ENCODE measurements at regions not wholly inside any gene's neighbourhood (a gene's known extent, or its start where the extent isn't known, plus 50 kb on each side); places are given as distances from the start of the nearest gene placed in this dataset.
"Not testable (repeated sequence)": the region's sequence is repeated elsewhere in the genome, so short reads cannot be mapped to it uniquely, and the experiment has no call there.

- DNase-seq (ENCODE audit: low read depth in 2 of 2): no peak
Observed at GRCh38 chr13:111411919-111412650, 91.6 kb downstream of the TEX29 start.

- DNase-seq (ENCODE audit: low read depth in 2 of 2): no peak
Observed at GRCh38 chr13:111413407-111414187, 93.2 kb downstream of the TEX29 start.

DNA sequence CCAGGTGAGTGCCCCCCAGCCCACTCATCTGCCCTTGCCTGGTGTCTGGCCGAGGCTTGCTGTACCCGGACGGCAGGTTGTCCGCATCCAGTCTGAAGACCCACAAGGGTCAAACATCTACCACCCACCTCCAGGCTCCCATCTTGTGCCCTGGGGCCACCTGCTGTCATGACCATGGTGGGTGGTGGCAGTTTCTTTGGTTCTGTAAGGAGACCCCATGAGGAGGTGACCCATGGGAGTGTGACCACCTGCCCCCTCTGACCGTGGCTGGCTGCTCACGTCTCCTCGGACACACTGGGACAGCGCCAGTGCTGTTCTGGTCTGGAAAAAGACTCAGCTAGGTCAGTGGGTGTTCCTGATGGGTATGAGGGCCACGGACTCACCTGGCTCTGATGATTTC, 93.9 kb downstream of the TEX29 start:
- no peak for DNase-seq (ENCODE audit: low read depth in 2 of 2)

DNA sequence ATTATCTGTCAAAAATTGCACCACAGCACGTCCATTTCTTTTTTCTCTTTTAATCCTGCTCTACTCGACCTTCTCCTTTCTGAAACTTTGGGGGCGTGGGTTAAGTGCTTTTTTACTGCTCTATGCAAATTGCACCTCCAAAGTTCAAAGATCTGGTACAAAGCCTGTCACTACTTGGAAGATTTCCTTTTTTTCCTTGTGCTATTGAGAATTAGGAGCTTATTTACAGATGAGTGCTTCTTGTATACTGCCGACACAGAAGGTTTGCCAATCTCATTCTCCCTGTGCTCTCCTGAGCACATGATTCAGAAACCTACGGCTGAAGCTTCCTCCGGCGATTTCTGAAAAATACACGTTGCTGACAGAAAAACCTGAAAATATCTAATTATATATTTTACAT, 94.8 kb downstream of the TEX29 start:
- no peak for DNase-seq (ENCODE audit: low read depth in 2 of 2)

DNA sequence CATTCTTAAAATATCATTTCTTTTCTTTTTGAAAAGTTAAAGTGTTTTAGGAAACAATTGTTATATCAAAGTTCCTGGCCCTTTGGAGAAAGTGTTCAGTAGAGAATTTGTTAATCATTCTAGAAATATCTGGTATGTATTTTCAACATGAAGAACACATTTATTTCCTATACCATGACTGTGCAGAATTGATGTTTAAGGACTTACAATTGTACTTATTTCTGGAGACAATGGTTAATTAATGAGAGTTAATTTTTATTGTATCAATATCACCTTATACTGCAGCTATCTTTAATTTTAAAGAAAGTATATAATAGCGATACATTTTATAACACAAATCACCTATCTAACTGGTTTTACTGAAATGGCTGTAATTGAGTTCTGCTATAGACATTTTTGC, 95.3 kb downstream of the TEX29 start:
- no peak for DNase-seq (ENCODE audit: low read depth in 2 of 2)

DNA sequence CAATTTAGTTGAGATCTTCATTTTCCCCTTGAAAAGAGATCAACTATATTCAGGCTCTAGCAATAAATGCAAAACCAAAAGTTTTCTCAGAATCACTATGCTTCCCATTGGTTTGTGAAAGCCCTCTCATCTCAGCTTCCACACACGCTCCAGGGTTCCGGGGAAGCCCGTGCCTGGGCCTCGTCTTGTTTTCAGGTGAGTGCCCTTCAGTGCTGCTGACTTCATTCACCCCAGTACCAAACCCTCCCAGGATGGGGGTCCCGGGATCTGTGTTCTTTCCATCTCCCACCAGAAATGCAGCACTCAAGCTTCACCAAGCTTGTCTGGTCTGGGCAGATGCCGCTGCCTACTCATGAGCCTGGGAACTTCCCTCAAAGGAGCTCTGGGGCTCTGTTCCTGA, 97.7 kb downstream of the TEX29 start:
- no peak for DNase-seq (ENCODE audit: low read depth in 2 of 2)

DNA sequence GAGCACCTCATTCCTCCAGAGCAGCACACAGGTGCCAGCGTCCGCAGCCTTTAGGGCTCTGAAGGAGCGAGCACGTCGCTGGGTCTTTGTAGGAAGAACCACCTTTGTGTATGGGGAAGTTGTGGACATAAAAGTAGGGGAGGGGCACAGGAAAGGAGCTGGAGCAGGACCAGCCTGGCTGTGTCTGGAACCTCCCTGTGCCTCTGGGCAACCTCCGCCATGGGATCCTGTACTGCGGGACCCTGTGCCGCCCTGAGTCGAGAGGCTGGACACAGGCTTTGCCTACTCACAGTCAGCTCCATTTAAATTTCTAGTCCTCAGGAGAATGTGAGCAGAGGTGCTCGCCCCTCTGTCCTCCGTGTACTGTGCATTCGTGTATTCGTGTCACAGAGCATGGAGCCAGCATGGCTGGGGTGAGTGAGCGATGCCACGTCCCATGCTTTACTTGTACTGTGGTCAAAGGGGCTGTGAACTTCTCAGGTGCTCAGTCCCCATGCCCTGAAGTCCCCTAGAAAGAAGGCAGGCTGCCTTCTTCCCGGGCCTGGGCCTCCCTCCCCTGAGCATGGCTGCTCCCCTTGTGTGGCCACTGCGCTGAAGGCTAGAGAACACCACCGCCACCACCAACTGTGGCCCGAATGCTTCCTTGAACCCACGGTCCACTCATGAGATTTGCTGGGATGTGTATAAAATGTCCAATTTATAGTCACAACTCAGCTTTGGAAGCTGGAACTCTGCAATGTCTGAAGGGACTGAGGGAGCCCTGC, 99.9 kb downstream of the TEX29 start:
- no peak for DNase-seq (ENCODE audit: low read depth in 2 of 2)

DNA sequence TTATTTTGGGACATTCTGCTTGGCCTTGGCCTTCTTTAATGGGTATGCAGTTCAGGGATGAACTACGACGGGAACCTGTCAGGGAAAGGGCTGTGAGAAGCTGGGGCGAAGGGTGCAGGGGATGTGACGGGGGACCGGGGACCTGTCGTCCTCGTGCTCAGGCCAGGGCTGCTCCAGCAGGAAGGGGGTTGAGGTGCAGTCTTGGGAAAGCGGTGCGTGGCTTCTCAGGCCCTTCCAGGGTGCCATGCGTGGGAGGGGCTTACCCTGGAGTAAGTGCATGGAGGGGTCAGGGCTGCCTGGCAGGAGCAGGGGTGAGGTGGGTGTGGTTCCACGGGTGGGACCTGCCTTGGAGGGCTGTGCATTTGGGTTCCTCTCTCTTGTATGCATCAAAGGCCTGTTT, 100.8 kb downstream of the TEX29 start:
- DNase-seq (ENCODE audit: low read depth in 2 of 2): no peak

- DNase-seq (ENCODE audit: low read depth in 2 of 2): no peak
Observed at GRCh38 chr13:111422348-111422747, 101.9 kb downstream of the TEX29 start.

DNA sequence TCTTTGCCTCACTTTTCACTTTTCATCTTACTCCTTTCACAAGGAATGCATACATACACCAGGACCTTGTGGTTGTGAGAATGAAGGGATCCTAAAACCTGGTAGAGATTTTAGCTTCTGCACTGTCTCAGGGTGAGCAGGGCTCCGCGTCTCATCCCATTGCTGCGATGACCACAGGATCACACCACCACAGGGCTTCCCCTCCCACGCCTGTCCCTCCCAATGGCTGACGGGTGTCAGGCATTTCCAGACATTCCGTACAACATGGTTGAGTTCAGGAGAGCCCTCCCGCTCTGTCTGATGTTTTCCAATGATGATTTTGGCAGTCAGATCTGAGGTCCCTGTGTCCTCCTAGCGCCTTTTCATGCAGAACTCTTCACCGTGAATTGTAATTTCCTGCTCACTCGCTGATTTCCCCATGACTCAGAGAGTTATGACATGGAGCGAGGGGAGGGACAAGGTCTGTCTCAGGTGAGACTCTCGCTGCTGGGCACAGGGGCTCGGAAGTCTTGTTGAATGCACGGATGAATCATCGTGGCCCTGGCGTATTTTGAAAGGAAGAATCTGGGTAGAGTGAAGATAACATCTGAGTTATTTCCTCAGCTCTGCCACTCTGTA, 102.8 kb downstream of the TEX29 start:
- DNase-seq (ENCODE audit: low read depth in 2 of 2): no peak

- DNase-seq (ENCODE audit: low read depth in 2 of 2): no peak
Observed at GRCh38 chr13:111424134-111424533, 103.7 kb downstream of the TEX29 start.

DNA sequence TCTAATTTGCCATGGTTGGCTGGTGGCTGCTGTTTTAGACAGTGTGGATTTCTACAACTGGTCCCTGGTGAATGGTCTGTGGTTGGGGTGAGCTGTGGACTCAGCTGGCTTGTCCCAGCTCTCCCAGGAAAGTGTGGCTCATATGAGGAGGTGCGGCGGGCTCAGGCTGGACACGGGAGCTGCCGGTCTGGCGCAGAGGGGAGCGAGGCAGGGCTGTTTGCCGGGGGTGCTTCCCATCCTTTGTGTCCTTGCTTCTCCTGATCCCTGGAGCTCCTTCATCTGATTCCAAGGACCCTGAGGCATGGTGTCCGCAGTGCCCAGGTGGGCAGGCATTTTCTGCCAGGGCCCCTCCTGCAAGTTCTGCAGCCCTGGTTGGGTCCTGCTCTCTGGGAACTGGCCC, 104.9 kb downstream of the TEX29 start:
- DNase-seq (ENCODE audit: low read depth in 2 of 2): no peak

DNA sequence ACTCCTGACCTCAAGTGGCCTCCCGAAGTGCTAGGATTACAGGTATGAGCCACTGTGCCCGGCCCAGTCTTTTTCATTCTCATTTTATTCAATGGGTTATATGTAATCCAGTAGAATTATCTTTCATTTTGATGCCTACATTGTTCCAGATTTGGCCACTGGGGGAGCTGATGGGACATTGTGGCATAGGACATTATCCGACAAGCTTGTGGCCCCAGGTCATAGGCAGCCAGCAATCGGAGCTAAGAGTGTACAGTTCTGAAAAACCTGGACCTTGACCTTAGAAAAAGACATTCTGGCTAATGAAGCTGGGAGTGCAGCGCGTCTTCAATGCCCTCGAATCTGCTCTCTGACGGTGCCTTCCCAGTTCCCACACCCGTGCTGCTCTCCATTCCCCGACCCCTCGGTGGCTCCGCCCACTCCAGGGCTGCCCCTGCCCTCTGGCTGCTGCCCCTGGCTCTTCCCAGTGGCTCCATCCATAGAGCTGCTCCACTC, 108.7 kb downstream of the TEX29 start:
- peak in 1 of 2 donors; percentile 45 for DNase-seq (ENCODE audit: low read depth in 2 of 2)

DNA sequence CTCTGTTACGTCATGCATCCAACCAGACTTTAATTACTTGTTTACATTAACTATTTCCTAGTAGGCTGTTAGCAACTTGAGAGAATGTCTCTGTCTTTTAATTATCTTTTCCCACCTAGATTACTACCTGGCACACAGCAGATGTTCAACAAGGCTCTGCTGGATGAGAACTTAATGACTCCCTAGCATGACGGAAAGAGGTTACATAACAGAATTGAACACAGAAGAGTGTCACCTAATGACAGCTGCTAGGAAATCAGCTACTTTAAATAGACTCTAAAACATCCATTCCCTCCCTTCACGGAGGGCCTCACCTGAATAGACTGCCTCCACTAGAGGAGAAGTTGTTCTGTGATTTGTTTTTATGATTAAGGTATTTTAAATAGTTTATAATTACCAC, 110.8 kb downstream of the TEX29 start:
- no peak for DNase-seq (ENCODE audit: low read depth in 2 of 2)

GRCh38 chr13:111434578-111435159, 114.2 kb downstream of the TEX29 start:
- no peak for DNase-seq (ENCODE audit: low read depth in 2 of 2)

DNA sequence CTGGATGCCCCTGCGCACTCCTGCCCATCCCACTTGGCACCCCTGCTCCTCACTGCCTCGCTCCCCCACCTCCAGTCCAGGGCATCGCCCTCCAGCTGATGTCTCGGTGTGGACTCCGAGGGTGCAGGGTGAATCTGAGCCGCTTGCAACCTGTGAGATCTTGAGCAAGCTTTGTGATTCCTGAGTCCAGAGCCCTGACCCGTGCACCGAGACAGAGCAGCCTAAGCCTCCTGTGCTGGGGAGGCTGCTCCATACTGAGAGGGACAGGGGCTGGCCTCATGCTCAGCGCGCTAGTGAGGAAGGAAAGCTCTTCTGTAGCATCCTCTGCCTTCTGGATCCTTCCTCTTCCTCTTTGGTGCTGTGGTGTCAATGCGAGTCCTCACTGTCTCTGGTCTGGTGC, 116.0 kb downstream of the TEX29 start:
- no peak for DNase-seq (ENCODE audit: low read depth in 2 of 2)

DNA sequence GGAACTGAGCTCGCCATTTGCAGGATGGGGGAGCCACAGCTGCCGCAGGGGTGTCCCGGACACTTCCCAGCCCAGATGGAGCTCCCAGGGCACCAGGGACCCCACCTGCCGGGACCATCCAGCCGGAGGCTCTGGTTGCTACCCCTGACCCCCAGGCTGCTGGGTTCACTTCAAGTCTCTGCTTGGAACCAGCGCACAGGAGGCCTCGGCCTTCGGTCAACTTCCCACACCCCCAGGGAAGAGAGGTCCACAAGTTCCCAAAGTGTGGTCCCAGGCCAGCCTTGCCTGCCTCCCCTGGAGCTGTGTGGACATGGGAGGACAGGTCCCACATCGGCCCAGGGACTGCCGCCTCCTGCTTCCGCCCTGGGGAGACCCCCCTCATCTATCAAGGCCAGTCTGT, 117.0 kb downstream of the TEX29 start:
- DNase-seq (ENCODE audit: low read depth in 2 of 2): no peak

GRCh38 chr13:111437856-111438547, 117.6 kb downstream of the TEX29 start:
- no peak for DNase-seq (ENCODE audit: low read depth in 2 of 2)

DNA sequence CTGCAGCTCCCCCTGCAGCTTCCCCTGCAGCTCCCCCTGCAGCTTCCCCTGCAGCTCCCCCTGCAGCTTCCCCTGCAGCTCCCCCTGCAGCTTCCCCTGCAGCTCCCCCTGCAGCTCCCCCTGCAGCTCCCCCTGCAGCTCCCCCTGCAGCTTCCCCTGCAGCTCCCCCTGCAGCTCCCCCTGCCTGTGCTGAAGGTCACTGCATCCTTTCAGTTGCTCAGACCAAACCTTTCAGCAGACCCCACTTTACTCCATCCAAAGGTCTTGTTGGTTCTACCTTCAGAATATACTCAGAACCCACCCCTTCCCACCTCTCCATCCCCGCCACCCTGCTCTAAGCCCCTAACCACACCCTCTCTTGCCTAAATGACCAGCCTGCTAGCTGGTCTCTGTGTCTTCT, 120.0 kb downstream of the TEX29 start:
- not testable (repeated sequence) for DNase-seq (ENCODE audit: low read depth in 2 of 2)

DNA sequence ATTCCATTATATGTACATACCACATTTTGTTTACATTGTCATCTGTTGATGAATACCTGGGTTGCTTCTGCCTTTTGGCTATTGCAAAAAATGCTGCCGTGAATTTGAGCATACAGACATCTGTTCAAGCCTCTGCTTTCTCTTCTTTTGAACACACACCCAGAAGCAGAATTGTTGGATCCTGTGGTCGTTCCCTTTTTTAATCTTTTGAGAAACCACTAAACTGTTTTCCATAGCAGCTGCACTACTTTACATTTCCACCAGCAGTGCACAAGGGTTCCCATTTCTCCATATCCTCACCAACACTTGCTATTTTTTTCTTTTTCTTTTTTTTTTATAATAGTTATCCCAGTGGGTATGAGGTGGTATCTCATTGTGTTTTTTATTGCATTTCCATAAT, 123.5 kb downstream of the TEX29 start:
- no peak for DNase-seq (ENCODE audit: low read depth in 2 of 2)

DNA sequence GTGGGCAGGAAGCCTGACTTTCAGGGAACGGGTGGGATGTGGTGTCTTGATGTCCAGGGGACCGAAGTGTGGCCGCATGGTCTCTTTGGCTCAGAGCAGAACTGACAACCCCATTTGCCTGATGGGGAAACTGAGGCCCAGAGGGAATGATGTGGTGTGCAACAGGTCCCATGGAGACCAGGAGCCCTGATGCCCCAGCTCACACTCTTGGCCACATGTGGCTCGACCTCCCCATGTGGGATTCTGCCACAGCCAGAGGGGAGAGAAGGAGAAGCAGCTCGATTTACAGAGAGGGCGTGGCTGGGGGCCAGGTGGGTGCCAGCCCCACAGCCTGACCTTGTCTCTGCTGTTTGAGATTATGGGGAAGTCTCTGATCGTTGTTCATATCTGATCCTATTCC, 128.1 kb downstream of the TEX29 start:
- DNase-seq (ENCODE audit: low read depth in 2 of 2): no peak
